ENCODE measurements at regions not wholly inside any gene's neighbourhood (a gene's known extent, or its start where the extent isn't known, plus 50 kb on each side); places are given as distances from the start of the nearest gene placed in this dataset.

DNA sequence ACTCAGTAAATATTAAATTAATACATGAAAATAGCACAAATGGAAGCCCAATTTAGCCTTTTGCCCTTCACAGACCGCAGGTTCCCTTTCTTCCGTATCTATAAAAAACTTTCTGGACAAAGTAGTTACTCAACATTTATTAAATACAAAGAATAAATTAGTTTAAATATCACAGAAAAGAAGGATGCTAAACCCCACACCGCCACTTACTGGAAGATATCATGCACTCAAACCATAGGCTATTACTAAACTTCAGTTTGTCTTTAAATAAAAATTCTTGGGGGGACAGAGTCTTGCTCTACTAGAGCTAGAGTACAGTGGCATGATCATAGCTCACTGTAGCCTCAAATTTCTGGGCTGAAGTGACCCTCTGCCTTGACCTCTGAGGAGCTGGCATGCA is 120.7 kb upstream of the FHL2 start:
- no peaks in the 10 kb centered on the region for H3K79me2 ChIP-seq (ENCODE audit: insufficient read depth, low read length)
- H3K4me1 ChIP-seq (ENCODE audit: insufficient read depth, low read length, poor library complexity, severe bottlenecking), result peaks cover 37% of the 10 kb centered on the region
- TF ChIP-seq, protein P1, sequence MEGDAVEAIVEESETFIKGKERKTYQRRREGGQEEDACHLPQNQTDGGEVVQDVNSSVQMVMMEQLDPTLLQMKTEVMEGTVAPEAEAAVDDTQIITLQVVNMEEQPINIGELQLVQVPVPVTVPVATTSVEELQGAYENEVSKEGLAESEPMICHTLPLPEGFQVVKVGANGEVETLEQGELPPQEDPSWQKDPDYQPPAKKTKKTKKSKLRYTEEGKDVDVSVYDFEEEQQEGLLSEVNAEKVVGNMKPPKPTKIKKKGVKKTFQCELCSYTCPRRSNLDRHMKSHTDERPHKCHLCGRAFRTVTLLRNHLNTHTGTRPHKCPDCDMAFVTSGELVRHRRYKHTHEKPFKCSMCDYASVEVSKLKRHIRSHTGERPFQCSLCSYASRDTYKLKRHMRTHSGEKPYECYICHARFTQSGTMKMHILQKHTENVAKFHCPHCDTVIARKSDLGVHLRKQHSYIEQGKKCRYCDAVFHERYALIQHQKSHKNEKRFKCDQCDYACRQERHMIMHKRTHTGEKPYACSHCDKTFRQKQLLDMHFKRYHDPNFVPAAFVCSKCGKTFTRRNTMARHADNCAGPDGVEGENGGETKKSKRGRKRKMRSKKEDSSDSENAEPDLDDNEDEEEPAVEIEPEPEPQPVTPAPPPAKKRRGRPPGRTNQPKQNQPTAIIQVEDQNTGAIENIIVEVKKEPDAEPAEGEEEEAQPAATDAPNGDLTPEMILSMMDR (conservative IDR thresholded peaks at IDR 0.05; ENCODE audit: low read length), result no peak
- no peak for TF ChIP-seq EZH2phosphoT487 (IDR thresholded peaks at IDR 0.05; ENCODE audit: borderline replicate concordance)

DNA sequence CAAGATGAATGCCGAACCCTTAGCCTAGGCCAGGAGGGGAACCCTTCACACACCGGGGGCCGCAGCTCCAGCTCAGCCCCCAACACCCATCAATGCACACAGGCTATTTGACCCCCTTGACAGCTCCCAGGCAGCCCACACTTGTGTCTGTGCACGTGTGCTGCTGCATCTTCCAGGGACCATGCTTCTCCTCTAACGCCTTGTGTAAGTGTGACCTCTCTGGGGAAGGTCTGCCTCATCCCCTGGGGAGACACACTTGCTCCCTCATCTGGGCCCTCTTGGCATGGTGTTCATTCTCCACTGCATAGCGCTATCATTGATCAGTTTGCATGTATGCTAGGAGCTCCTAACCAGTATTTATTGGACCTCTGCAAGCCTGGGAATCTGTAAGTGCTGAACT is 120.0 kb upstream of the FHL2 start:
- TF ChIP-seq, protein P1 (conservative IDR thresholded peaks at IDR 0.05; ENCODE audit: low read length), result peak; percentile 63
- TF ChIP-seq EZH2phosphoT487 (IDR thresholded peaks at IDR 0.05; ENCODE audit: borderline replicate concordance), result no peak
- no peak overlapping the region for H3K4me3 ChIP-seq (ENCODE audit: low read length, poor library complexity, severe bottlenecking)
- no peaks in the 10 kb centered on the region for H4K20me1 ChIP-seq (ENCODE audit: insufficient read depth, low read length, poor library complexity, severe bottlenecking)
- H3K36me3 ChIP-seq (ENCODE audit: insufficient read depth, low read length), result no peaks in the 10 kb centered on the region
- H3K9me3 ChIP-seq (ENCODE audit: insufficient read depth, low read depth, low read length), result no peaks in the 10 kb centered on the region
- peaks cover 37% of the 10 kb centered on the region for H3K4me1 ChIP-seq (ENCODE audit: insufficient read depth, low read length, poor library complexity, severe bottlenecking)
- peak overlapping the region; percentile 47 for H3K9ac ChIP-seq (ENCODE audit: low read depth, low read length, poor library complexity, severe bottlenecking)
- H2AFZ ChIP-seq (ENCODE audit: low read length), result no peak overlapping the region
- no peaks in the 10 kb centered on the region for H3K27me3 ChIP-seq (ENCODE audit: insufficient read depth, low read length, poor library complexity, severe bottlenecking)
- no peak overlapping the region for H3K4me2 ChIP-seq (ENCODE audit: low read depth, low read length, poor library complexity, severe bottlenecking)
- H3K79me2 ChIP-seq (ENCODE audit: insufficient read depth, low read length), result no peaks in the 10 kb centered on the region
- H3K9me2 ChIP-seq (replicated peaks; ENCODE audit: low read depth, low read length), result no peaks in the 10 kb centered on the region
- H3F3A ChIP-seq (ENCODE audit: low read depth), result no peaks in the 10 kb centered on the region

More for the DNA sequence above, 120.7 kb upstream of the FHL2 start:
- Histone ChIP-seq H3K36me3 (ENCODE audit: insufficient read depth, low read length) (no peaks in the 10 kb centered on the region), H3K9me2 (replicated peaks; ENCODE audit: low read depth, low read length) (no peaks in the 10 kb centered on the region), H3K4me3 (ENCODE audit: low read length, poor library complexity, severe bottlenecking) (no peak overlapping the region), H4K20me1 (ENCODE audit: insufficient read depth, low read length, poor library complexity, severe bottlenecking) (no peaks in the 10 kb centered on the region), H3K9me3 (ENCODE audit: insufficient read depth, low read depth, low read length) (no peaks in the 10 kb centered on the region), H3F3A (ENCODE audit: low read depth) (no peaks in the 10 kb centered on the region), H3K27me3 (ENCODE audit: insufficient read depth, low read length, poor library complexity, severe bottlenecking) (no peaks in the 10 kb centered on the region), H2AFZ (ENCODE audit: low read length) (no peak overlapping the region), H3K4me2 (ENCODE audit: low read depth, low read length, poor library complexity, severe bottlenecking) (no peak overlapping the region), H3K9ac (ENCODE audit: low read depth, low read length, poor library complexity, severe bottlenecking) (no peak overlapping the region)

DNA sequence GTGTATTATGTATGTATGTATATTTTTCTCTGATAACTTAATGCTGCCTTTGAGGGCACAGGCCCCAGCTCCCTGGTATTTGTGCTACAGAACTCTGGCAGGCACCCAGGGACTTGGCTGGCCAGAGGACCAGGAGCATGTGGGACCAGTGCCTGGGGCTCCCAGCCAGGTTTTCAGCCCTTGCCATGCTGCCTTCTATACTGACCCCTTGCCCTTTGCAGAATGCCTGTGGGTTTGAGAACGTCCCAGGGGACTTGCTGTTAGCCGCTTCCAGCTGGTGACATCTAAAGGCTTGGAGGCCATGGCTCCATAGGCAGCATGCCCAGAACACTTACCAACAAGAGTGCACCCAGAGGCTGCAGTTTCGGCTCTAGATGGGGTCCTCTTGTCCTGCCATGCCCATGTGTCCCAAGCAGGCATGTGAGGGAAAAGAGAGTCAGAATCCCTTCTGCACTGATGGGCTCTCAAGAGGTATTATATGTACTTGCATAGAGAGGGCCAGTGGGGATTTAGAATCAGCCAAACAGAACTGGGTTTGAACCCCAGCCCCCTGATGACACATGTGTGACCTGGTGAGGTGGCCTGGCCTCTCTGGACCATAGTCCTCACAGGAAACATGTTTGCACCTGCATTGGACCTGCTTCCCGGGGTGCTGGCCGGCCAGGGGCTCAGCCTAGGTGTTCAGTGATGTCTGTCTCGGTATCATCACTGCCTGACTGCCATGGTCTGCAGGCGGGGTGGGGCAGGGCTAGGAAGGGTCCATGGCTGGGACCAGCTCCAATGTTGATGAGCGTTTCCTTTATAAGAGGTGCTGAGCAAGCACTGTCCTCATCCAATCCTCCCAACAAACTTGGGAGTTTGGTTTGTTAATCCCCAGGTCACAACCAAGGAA is 119.2 kb upstream of the FHL2 start:
- Histone ChIP-seq H3K4me1 (ENCODE audit: insufficient read depth, low read length, poor library complexity, severe bottlenecking) (peaks cover 37% of the 10 kb centered on the region), H3K9ac (ENCODE audit: low read depth, low read length, poor library complexity, severe bottlenecking) (peak overlapping the region; percentile 47), H3K27me3 (ENCODE audit: insufficient read depth, low read length, poor library complexity, severe bottlenecking) (no peaks in the 10 kb centered on the region), H3K36me3 (ENCODE audit: insufficient read depth, low read length) (no peaks in the 10 kb centered on the region), H3K4me3 (ENCODE audit: low read length, poor library complexity, severe bottlenecking) (no peak overlapping the region), H2AFZ (ENCODE audit: low read length) (no peak overlapping the region), H3F3A (ENCODE audit: low read depth) (no peaks in the 10 kb centered on the region), H3K9me3 (ENCODE audit: insufficient read depth, low read depth, low read length) (no peaks in the 10 kb centered on the region), H3K79me2 (ENCODE audit: insufficient read depth, low read length) (no peaks in the 10 kb centered on the region), H4K20me1 (ENCODE audit: insufficient read depth, low read length, poor library complexity, severe bottlenecking) (no peaks in the 10 kb centered on the region), H3K4me2 (ENCODE audit: low read depth, low read length, poor library complexity, severe bottlenecking) (peak overlapping the region; percentile 61), H3K9me2 (replicated peaks; ENCODE audit: low read depth, low read length) (no peaks in the 10 kb centered on the region)
- TF ChIP-seq EZH2phosphoT487 (IDR thresholded peaks at IDR 0.05; ENCODE audit: borderline replicate concordance), result no peak
- TF ChIP-seq, protein P1 (conservative IDR thresholded peaks at IDR 0.05; ENCODE audit: low read length), result no peak
